HG02678 (cell line): ENCODE measurements at regions not wholly inside any gene's neighbourhood (a gene's known extent, or its start where the extent isn't known, plus 50 kb on each side); places are given as distances from the start of the nearest gene placed in this dataset.

ENCODE experiments used
- ATAC-seq: cut with Tn5 transposase; IDR thresholded peaks from one replicate; pipeline ENCODE4 v1.9.1; 2021; ENCODE audit warnings: mild to moderate bottlenecking, moderate library complexity; ENCODE audit not compliant: unreplicated experiment

GRCh38 chr1:234728740-234729139 is 118.8 kb upstream of the IRF2BP2 start:
- ATAC-seq, result no peak

GRCh38 chr1:234727018-234727940 is 117.3 kb upstream of the IRF2BP2 start:
- ATAC-seq, result peak; percentile 36

GRCh38 chr1:234726359-234726943 is 116.5 kb upstream of the IRF2BP2 start:
- ATAC-seq, result no peak

- no peak for ATAC-seq
Observed at GRCh38 chr1:234725177-234726132, 115.5 kb upstream of the IRF2BP2 start.

GRCh38 chr1:234724516-234725176 is 114.7 kb upstream of the IRF2BP2 start:
- peak; percentile 24 for ATAC-seq

GRCh38 chr1:234722904-234723720 is 113.1 kb upstream of the IRF2BP2 start:
- no peak for ATAC-seq

- no peak for ATAC-seq
Observed at GRCh38 chr1:234722270-234722704, 112.3 kb upstream of the IRF2BP2 start.

- ATAC-seq, result no peak
Observed at GRCh38 chr1:234721476-234722269, 111.7 kb upstream of the IRF2BP2 start.

- ATAC-seq, result no peak
Observed at GRCh38 chr1:234720709-234721441, 110.9 kb upstream of the IRF2BP2 start.

- ATAC-seq, result no peak
Observed at GRCh38 chr1:234719454-234720251, 109.7 kb upstream of the IRF2BP2 start.

GRCh38 chr1:234718496-234719453 is 108.8 kb upstream of the IRF2BP2 start:
- ATAC-seq, result no peak

- no peak for ATAC-seq
Observed at GRCh38 chr1:234716908-234717375, 107.0 kb upstream of the IRF2BP2 start.

- no peak for ATAC-seq
Observed at GRCh38 chr1:234715252-234716014, 105.5 kb upstream of the IRF2BP2 start.

- ATAC-seq, result no peak
Observed at GRCh38 chr1:234713859-234714258, 103.9 kb upstream of the IRF2BP2 start.

- ATAC-seq, result no peak
Observed at GRCh38 chr1:234713440-234713839, 103.5 kb upstream of the IRF2BP2 start.
